ENCODE measurements at regions not wholly inside any gene's neighbourhood (a gene's known extent, or its start where the extent isn't known, plus 50 kb on each side); places are given as distances from the start of the nearest gene placed in this dataset.

GRCh38 chr10:44326474-44327030 lies 58.3 kb downstream of the CXCL12 start:
- Mint-ChIP-seq H3K27ac (no peak overlapping the region), H3K4me1 (no peaks in the 10 kb centered on the region), H3K4me3 (no peak overlapping the region), H3K36me3 (ENCODE audit: low read depth) (no peaks in the 10 kb centered on the region), H3K27me3 (peaks cover 52% of the 10 kb centered on the region)
- ATAC-seq (no peak), DNase-seq (no peak)
- H3K9me3 ChIP-seq (ENCODE audit: control insufficient read depth, low read length, poor library complexity, severe bottlenecking), result no peaks in the 10 kb centered on the region

- Mint-ChIP-seq H3K27me3 (peaks cover 59% of the 10 kb centered on the region), H3K36me3 (ENCODE audit: low read depth) (no peaks in the 10 kb centered on the region), H3K4me1 (no peaks in the 10 kb centered on the region), H3K27ac (no peak overlapping the region), H3K4me3 (no peak overlapping the region)
- no peaks in the 10 kb centered on the region for H3K9me3 ChIP-seq (ENCODE audit: control insufficient read depth, low read length, poor library complexity, severe bottlenecking)
- DNase-seq, result no peak
- ATAC-seq, result no peak
Measured at GRCh38 chr10:44325596-44326307, 59.1 kb downstream of the CXCL12 start.

- H3K9me3 ChIP-seq (ENCODE audit: control insufficient read depth, low read length, poor library complexity, severe bottlenecking), result no peaks in the 10 kb centered on the region
- Mint-ChIP-seq H3K4me3 (no peak overlapping the region), H3K36me3 (ENCODE audit: low read depth) (no peaks in the 10 kb centered on the region), H3K4me1 (no peaks in the 10 kb centered on the region), H3K27me3 (peaks cover 65% of the 10 kb centered on the region), H3K27ac (no peak overlapping the region)
- no peak for ATAC-seq
- no peak for DNase-seq
Measured at GRCh38 chr10:44325157-44325556, 59.7 kb downstream of the CXCL12 start.

GRCh38 chr10:44323838-44324237 lies 61.1 kb downstream of the CXCL12 start:
- Mint-ChIP-seq H3K27me3 (peaks cover 67% of the 10 kb centered on the region), H3K4me1 (peaks cover 1% of the 10 kb centered on the region), H3K4me3 (no peak overlapping the region), H3K27ac (no peak overlapping the region), H3K36me3 (ENCODE audit: low read depth) (no peaks in the 10 kb centered on the region)
- DNase-seq (no peak), ATAC-seq (no peak)
- H3K9me3 ChIP-seq (ENCODE audit: control insufficient read depth, low read length, poor library complexity, severe bottlenecking), result no peaks in the 10 kb centered on the region

GRCh38 chr10:44322137-44322536 lies 62.8 kb downstream of the CXCL12 start:
- Mint-ChIP-seq H3K27ac (no peak overlapping the region), H3K36me3 (ENCODE audit: low read depth) (no peaks in the 10 kb centered on the region), H3K4me3 (no peak overlapping the region), H3K27me3 (peaks cover 71% of the 10 kb centered on the region), H3K4me1 (peaks cover 3% of the 10 kb centered on the region)
- ATAC-seq (no peak), DNase-seq (no peak)
- H3K9me3 ChIP-seq (ENCODE audit: control insufficient read depth, low read length, poor library complexity, severe bottlenecking), result no peaks in the 10 kb centered on the region

- no peaks in the 10 kb centered on the region for H3K36me3 Mint-ChIP-seq (ENCODE audit: low read depth)
- no peaks in the 10 kb centered on the region for H3K9me3 ChIP-seq (ENCODE audit: control insufficient read depth, low read length, poor library complexity, severe bottlenecking)
- peaks cover 3% of the 10 kb centered on the region for H3K4me1 Mint-ChIP-seq
Measured at GRCh38 chr10:44320756-44321155, 64.1 kb downstream of the CXCL12 start.

GRCh38 chr10:44317856-44318255 lies 67.0 kb downstream of the CXCL12 start:
- no peak for ATAC-seq

More at GRCh38 chr10:44320756-44321155, 64.1 kb downstream of the CXCL12 start:
- Mint-ChIP-seq H3K27ac (no peak overlapping the region), H3K4me3 (no peak overlapping the region), H3K27me3 (peaks cover 61% of the 10 kb centered on the region)
- ATAC-seq (no peak), DNase-seq (no peak)

GRCh38 chr10:44316922-44317215 lies 68.0 kb downstream of the CXCL12 start:
- peaks cover 58% of the 10 kb centered on the region for H3K27me3 Mint-ChIP-seq
- DNase-seq (no peak), ATAC-seq (no peak)
- no peak overlapping the region for H3K27ac Mint-ChIP-seq
- no peak overlapping the region for H3K4me3 Mint-ChIP-seq
- H3K36me3 Mint-ChIP-seq (ENCODE audit: low read depth), result no peaks in the 10 kb centered on the region
- H3K9me3 ChIP-seq (ENCODE audit: control insufficient read depth, low read length, poor library complexity, severe bottlenecking), result no peaks in the 10 kb centered on the region
- peaks cover 5% of the 10 kb centered on the region for H3K4me1 Mint-ChIP-seq

More at GRCh38 chr10:44317856-44318255, 67.0 kb downstream of the CXCL12 start:
- no peak overlapping the region for H3K4me3 Mint-ChIP-seq
- H3K36me3 Mint-ChIP-seq (ENCODE audit: low read depth), result no peaks in the 10 kb centered on the region
- H3K27ac Mint-ChIP-seq, result no peak overlapping the region
- H3K9me3 ChIP-seq (ENCODE audit: control insufficient read depth, low read length, poor library complexity, severe bottlenecking), result no peaks in the 10 kb centered on the region
- DNase-seq, result no peak
- H3K4me1 Mint-ChIP-seq, result peaks cover 5% of the 10 kb centered on the region
- peaks cover 62% of the 10 kb centered on the region for H3K27me3 Mint-ChIP-seq

- H3K27ac Mint-ChIP-seq, result no peak overlapping the region
- no peaks in the 10 kb centered on the region for H3K9me3 ChIP-seq (ENCODE audit: control insufficient read depth, low read length, poor library complexity, severe bottlenecking)
- ATAC-seq (peak; percentile 61), DNase-seq (no peak)
- peaks cover 10% of the 10 kb centered on the region for H3K4me1 Mint-ChIP-seq
- peaks cover 58% of the 10 kb centered on the region for H3K27me3 Mint-ChIP-seq
- H3K4me3 Mint-ChIP-seq, result no peak overlapping the region
- no peaks in the 10 kb centered on the region for H3K36me3 Mint-ChIP-seq (ENCODE audit: low read depth)
Measured at GRCh38 chr10:44316187-44316921, 68.5 kb downstream of the CXCL12 start.

GRCh38 chr10:44314802-44315460 lies 70.0 kb downstream of the CXCL12 start:
- Mint-ChIP-seq H3K4me1 (peaks cover 13% of the 10 kb centered on the region), H3K27ac (no peak overlapping the region), H3K4me3 (no peak overlapping the region), H3K27me3 (peaks cover 49% of the 10 kb centered on the region), H3K36me3 (ENCODE audit: low read depth) (no peaks in the 10 kb centered on the region)
- no peak for DNase-seq
- ATAC-seq, result no peak
- H3K9me3 ChIP-seq (ENCODE audit: control insufficient read depth, low read length, poor library complexity, severe bottlenecking), result no peaks in the 10 kb centered on the region

GRCh38 chr10:44313761-44314165 lies 71.1 kb downstream of the CXCL12 start:
- Mint-ChIP-seq H3K4me3 (no peak overlapping the region), H3K4me1 (peaks cover 11% of the 10 kb centered on the region), H3K27ac (no peak overlapping the region), H3K36me3 (ENCODE audit: low read depth) (no peaks in the 10 kb centered on the region), H3K27me3 (peaks cover 46% of the 10 kb centered on the region)
- no peaks in the 10 kb centered on the region for H3K9me3 ChIP-seq (ENCODE audit: control insufficient read depth, low read length, poor library complexity, severe bottlenecking)
- ATAC-seq, result no peak
- DNase-seq, result no peak

- DNase-seq, result no peak
- H3K4me1 Mint-ChIP-seq, result peaks cover 10% of the 10 kb centered on the region
- no peaks in the 10 kb centered on the region for H3K36me3 Mint-ChIP-seq (ENCODE audit: low read depth)
- peaks cover 32% of the 10 kb centered on the region for H3K27me3 Mint-ChIP-seq
- no peaks in the 10 kb centered on the region for H3K9me3 ChIP-seq (ENCODE audit: control insufficient read depth, low read length, poor library complexity, severe bottlenecking)
- no peak overlapping the region for H3K4me3 Mint-ChIP-seq
- no peak for ATAC-seq
- no peak overlapping the region for H3K27ac Mint-ChIP-seq
Measured at GRCh38 chr10:44312401-44312800, 72.5 kb downstream of the CXCL12 start.

- H3K4me3 Mint-ChIP-seq, result peak overlapping the region; percentile 76
- peaks cover 30% of the 10 kb centered on the region for H3K27me3 Mint-ChIP-seq
- no peak for ATAC-seq
- DNase-seq, result no peak
- no peaks in the 10 kb centered on the region for H3K9me3 ChIP-seq (ENCODE audit: control insufficient read depth, low read length, poor library complexity, severe bottlenecking)
- H3K36me3 Mint-ChIP-seq (ENCODE audit: low read depth), result no peaks in the 10 kb centered on the region
- H3K4me1 Mint-ChIP-seq, result peaks cover 10% of the 10 kb centered on the region
- no peak overlapping the region for H3K27ac Mint-ChIP-seq
Measured at GRCh38 chr10:44311563-44312051, 73.3 kb downstream of the CXCL12 start.

Data from T-helper 17 cell (primary cell).